Neutrophil (primary cell): ENCODE measurements at regions not wholly inside any gene's neighbourhood (a gene's known extent, or its start where the extent isn't known, plus 50 kb on each side); places are given as distances from the start of the nearest gene placed in this dataset.
A peak's percentile ranks its signal among the peaks of the same experiment; 100 is the strongest.

Source experiments
- H3K27ac ChIP-seq: fragments of 200-600 bp; sonication (generic); 2 replicates; pipeline ENCODE4 v1.5.1; 2016; ENCODE audit warnings: mild to moderate bottlenecking, moderate library complexity
- H3K27me3 ChIP-seq: fragments of 200-600 bp; sonication (generic); 2 replicates; pipeline ENCODE4 v1.6.0; 2016; ENCODE audit warnings: mild to moderate bottlenecking
- H3K36me3 ChIP-seq: fragments of 200-600 bp; sonication (generic); 2 replicates; pipeline ENCODE4 v1.5.1; 2017
- H3K4me1 ChIP-seq, 2 experiments: fragments of 200-600 bp in 1 of 2; sonication (generic) in 1 of 2; 1 replicate in 1 of 2; 2 replicates in 1 of 2; pipeline versions ENCODE4 v1.5.1 to v1.6.1; 2013 to 2016; ENCODE audit warnings: low read depth in 1 of 2, low read length in 1 of 2, mild to moderate bottlenecking in 1 of 2, moderate library complexity in 1 of 2; ENCODE audit not compliant: control insufficient read depth in 1 of 2, insufficient read depth in 1 of 2
- H3K4me3 ChIP-seq, 2 experiments: fragments of 200-600 bp in 1 of 2; sonication (generic) in 1 of 2; 1 replicate in 1 of 2; 2 replicates in 1 of 2; pipeline ENCODE4 v1.5.1; 2013 to 2016; ENCODE audit warnings: low read depth in 1 of 2, low read length in 1 of 2, mild to moderate bottlenecking in 1 of 2, moderate library complexity in 1 of 2
- H3K9me3 ChIP-seq: fragments of 200-600 bp; sonication (generic); 2 replicates; pipeline ENCODE4 v1.5.1; 2016
- TF ChIP-seq, protein P1 (sequence below): fragments of 200-600 bp; sonication (generic); IDR thresholded peaks from 2 replicates; pipeline ENCODE4 v1.5.1; 2016; ENCODE audit warnings: antibody characterized with exemption

DNA sequence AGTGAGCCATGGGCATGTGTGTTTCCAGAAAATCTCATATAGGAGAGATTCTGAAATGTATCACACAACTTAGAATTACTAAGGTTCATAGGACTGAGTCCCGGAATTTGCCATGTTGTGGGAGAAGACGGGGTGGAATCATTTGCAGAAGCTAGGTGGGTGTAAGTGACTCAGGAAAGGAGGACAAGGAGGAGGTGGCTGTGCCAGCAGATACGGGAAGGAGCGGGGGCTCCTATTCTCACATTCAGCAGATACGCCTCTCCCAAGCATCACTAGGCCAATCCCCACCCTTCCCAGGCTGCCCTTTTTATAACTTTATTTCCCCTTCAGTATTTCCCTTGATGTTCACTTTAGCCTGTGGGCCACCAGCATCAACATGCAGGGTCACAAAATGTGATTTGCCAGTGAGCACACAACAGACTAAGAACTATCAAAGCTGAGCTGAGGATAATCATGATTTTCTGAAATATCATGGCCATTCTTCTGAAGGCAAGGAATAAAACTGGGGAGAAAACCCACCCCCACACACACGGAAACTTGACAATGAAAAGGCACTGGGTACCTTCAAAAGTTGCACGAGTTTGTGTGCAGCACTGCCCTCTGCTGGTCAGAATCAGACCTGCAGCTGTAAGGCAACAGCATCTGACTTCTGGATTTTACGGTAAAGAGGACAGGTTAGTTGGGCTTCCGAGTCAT lies 133.2 kb downstream of the MTX3 start:
- Histone ChIP-seq H3K27me3 (peaks cover 59% of the 10 kb centered on the region), H3K36me3 (no peaks in the 10 kb centered on the region), H3K4me3 (no peak overlapping the region), H3K27ac (no peak overlapping the region), H3K9me3 (no peaks in the 10 kb centered on the region), H3K4me1 (no peaks in the 10 kb centered on the region)
- TF ChIP-seq, protein P1, sequence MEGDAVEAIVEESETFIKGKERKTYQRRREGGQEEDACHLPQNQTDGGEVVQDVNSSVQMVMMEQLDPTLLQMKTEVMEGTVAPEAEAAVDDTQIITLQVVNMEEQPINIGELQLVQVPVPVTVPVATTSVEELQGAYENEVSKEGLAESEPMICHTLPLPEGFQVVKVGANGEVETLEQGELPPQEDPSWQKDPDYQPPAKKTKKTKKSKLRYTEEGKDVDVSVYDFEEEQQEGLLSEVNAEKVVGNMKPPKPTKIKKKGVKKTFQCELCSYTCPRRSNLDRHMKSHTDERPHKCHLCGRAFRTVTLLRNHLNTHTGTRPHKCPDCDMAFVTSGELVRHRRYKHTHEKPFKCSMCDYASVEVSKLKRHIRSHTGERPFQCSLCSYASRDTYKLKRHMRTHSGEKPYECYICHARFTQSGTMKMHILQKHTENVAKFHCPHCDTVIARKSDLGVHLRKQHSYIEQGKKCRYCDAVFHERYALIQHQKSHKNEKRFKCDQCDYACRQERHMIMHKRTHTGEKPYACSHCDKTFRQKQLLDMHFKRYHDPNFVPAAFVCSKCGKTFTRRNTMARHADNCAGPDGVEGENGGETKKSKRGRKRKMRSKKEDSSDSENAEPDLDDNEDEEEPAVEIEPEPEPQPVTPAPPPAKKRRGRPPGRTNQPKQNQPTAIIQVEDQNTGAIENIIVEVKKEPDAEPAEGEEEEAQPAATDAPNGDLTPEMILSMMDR, result peak; percentile 87

DNA sequence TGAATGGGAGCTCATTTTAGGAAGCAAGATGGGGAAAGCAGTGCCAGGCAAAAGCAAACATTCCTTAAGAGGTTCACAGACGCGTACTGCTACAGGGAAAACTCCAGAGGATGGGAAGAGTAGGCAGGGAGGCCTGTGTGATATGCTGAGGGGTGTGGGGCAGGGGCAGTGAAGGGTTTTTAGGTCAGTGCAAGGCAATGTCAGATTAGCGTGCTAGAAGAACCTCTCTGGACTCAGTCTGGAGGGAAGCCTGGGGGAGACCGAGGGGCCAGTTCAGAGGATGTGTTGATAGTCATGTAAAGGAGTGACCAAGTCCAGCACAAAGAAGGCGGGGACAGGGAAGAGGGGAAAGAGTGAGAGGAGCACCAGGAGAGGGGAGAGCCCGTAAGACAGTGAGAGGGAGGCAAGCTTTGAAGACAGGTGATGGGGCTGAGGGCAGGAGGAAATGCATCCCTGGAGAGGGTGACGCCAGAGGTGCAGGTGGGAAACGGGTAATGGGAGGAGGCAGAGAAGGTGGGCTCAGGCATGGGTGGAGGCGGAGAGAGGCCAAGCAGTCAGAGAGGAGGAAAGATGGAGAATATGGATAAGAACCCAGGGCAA lies 134.5 kb downstream of the MTX3 start:
- H3K4me3 ChIP-seq, result no peak overlapping the region
- peaks cover 46% of the 10 kb centered on the region for H3K27me3 ChIP-seq
- H3K9me3 ChIP-seq, result no peaks in the 10 kb centered on the region
- TF ChIP-seq, protein P1, result no peak
- H3K36me3 ChIP-seq, result no peaks in the 10 kb centered on the region
- H3K27ac ChIP-seq, result no peak overlapping the region
- H3K4me1 ChIP-seq, result no peaks in the 10 kb centered on the region

DNA sequence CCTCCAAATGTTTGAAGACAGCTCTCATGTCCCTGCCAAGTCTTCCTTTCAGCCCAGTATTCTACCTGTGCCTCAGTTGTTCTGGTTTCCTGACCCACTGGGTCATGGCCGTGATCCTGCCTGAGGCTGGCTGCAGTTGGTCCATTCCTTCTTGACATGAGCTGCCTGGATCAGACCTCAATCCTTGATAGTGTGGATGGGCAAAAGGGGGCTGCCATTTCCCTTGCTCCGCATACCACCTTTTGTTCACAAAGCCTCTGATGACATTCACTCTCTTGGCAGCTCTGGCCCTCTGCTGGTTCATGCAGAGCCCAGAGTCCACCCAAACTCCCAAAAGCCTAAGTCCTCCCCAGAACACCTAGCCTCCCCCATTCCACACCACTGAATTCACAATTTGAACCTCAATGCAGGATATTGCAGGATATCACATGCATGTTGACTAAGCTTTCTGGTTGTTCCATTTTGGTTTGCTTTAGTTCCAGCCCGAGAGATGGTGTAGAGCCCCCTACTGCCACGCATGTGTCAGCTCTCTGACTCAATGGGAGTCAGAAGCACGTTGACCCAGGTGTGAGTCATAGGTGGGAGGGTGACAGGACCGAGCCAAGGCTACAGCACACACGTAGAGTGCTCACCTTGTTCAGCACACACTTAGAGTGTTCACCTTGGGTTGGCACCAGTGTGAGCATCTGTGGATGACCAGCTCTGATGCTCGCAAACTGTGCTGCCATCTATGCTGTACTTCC lies 137.2 kb downstream of the MTX3 start:
- Histone ChIP-seq H3K9me3 (no peaks in the 10 kb centered on the region), H3K27me3 (peaks cover 18% of the 10 kb centered on the region), H3K36me3 (no peaks in the 10 kb centered on the region), H3K4me3 (no peak overlapping the region), H3K27ac (no peak overlapping the region), H3K4me1 (no peaks in the 10 kb centered on the region)
- TF ChIP-seq, protein P1, result no peak

- no peaks in the 10 kb centered on the region for H3K36me3 ChIP-seq
- H3K4me1 ChIP-seq, result no peaks in the 10 kb centered on the region
- no peaks in the 10 kb centered on the region for H3K9me3 ChIP-seq
- H3K27ac ChIP-seq, result no peak overlapping the region
- H3K4me3 ChIP-seq, result no peak overlapping the region
- peaks cover 14% of the 10 kb centered on the region for H3K27me3 ChIP-seq
- TF ChIP-seq, protein P1, result no peak
Measured at GRCh38 chr5:79853028-79853427, 138.0 kb downstream of the MTX3 start.

DNA sequence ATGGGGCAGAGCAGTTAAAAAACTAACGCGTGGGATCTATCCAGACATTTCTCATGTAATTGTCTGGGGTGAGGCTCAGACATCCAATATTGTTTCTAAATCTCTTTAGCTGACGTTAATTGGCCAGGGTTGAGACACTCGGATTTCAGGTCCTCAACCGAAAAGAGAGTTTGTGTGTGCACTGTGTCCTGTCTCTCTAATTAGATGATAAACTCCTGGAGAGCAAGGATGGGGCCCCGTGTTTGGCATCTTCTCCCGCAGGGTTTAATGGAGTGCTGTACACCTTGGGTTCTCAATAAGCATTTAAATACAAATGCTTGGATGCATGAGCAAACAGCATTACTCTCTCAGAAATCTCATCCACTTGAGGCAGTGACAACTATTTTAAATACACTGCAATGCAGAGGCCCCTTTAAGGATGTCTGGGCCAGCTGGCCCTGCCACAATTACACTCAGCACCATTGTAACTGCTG lies 139.6 kb downstream of the MTX3 start:
- Histone ChIP-seq H3K36me3 (no peaks in the 10 kb centered on the region), H3K4me1 (no peaks in the 10 kb centered on the region), H3K9me3 (no peaks in the 10 kb centered on the region), H3K27ac (no peak overlapping the region), H3K4me3 (no peak overlapping the region), H3K27me3 (peaks cover 17% of the 10 kb centered on the region)
- TF ChIP-seq, protein P1, result no peak
